Endodermal cell (in vitro differentiated cells): ENCODE measurements at regions not wholly inside any gene's neighbourhood (a gene's known extent, or its start where the extent isn't known, plus 50 kb on each side); places are given as distances from the start of the nearest gene placed in this dataset.

ENCODE experiments used
- DNase-seq: peaks from one replicate; pipeline ENCODE4 v3.0.0-alpha.2; 2017
- H3K27ac ChIP-seq: 2 replicates; pipeline ENCODE4 v1.5.1; 2013; ENCODE audit warnings: mild to moderate bottlenecking, low read depth, low read length, moderate library complexity
- H3K27me3 ChIP-seq: 2 replicates; pipeline ENCODE4 v1.6.1; 2013; ENCODE audit warnings: mild to moderate bottlenecking, low read length, moderate library complexity; ENCODE audit not compliant: insufficient read depth, control insufficient read depth, poor library complexity, severe bottlenecking
- H3K36me3 ChIP-seq: 2 replicates; pipeline ENCODE4 v1.7.0; 2013; ENCODE audit warnings: mild to moderate bottlenecking, low read length, moderate library complexity; ENCODE audit not compliant: control insufficient read depth, insufficient read depth
- H3K4me1 ChIP-seq: one replicate; pipeline ENCODE4 v1.7.0; 2013; ENCODE audit warnings: low read length; ENCODE audit not compliant: control insufficient read depth, insufficient read depth
- H3K4me3 ChIP-seq: 2 replicates; pipeline ENCODE4 v1.5.1; 2013; ENCODE audit warnings: mild to moderate bottlenecking, low read length, moderate library complexity
- H3K9ac ChIP-seq: 2 replicates; pipeline ENCODE4 v1.6.1; 2013; ENCODE audit warnings: mild to moderate bottlenecking, low read length, moderate library complexity; ENCODE audit not compliant: poor library complexity, severe bottlenecking; ENCODE audit errors: extremely low read depth
- H3K9me3 ChIP-seq: 2 replicates; pipeline ENCODE4 v1.6.1; 2013; ENCODE audit warnings: mild to moderate bottlenecking, low read length, moderate library complexity; ENCODE audit not compliant: control insufficient read depth
- H3K27ac Mint-ChIP-seq: 2 replicates; pipeline ENCODE4 v1.8.0; 2020; ENCODE audit warnings: mixed read lengths
- H3K27me3 Mint-ChIP-seq: 2 replicates; pipeline ENCODE4 v1.8.0; 2021; ENCODE audit warnings: mild to moderate bottlenecking, mixed read lengths; ENCODE audit not compliant: insufficient read depth
- H3K36me3 Mint-ChIP-seq: 2 replicates; pipeline ENCODE4 v1.8.0; 2020; ENCODE audit warnings: low read depth, mixed read lengths
- H3K4me1 Mint-ChIP-seq: 2 replicates; pipeline ENCODE4 v1.8.0; 2020; ENCODE audit warnings: mixed read lengths
- H3K4me3 Mint-ChIP-seq: 2 replicates; pipeline ENCODE4 v1.8.0; 2020; ENCODE audit warnings: mild to moderate bottlenecking, moderate library complexity, mixed read lengths
- H3K9me3 Mint-ChIP-seq: 2 replicates; pipeline ENCODE4 v1.8.0; 2020; ENCODE audit warnings: mild to moderate bottlenecking, mixed read lengths
- CTCF ChIP-seq: fragments of 200-600 bp; sonication (generic); conservative IDR thresholded peaks from 2 replicates; pipeline ENCODE4 v1.5.0; 2021; ENCODE audit warnings: antibody characterized with exemption, mild to moderate bottlenecking
- WGBS, 2 experiments: methylation state at CpG; one replicate each; pipeline versions ENCODE4 v1.1.5 to v1.1.7; 2013; ENCODE audit warnings: missing lambda C conversion rate in 2 of 2, mixed read lengths in 1 of 2; ENCODE audit not compliant: insufficient coverage in 1 of 2, insufficient read length in 1 of 2; 5-methylcytosine and 5-hydroxymethylcytosine counted together

DNA sequence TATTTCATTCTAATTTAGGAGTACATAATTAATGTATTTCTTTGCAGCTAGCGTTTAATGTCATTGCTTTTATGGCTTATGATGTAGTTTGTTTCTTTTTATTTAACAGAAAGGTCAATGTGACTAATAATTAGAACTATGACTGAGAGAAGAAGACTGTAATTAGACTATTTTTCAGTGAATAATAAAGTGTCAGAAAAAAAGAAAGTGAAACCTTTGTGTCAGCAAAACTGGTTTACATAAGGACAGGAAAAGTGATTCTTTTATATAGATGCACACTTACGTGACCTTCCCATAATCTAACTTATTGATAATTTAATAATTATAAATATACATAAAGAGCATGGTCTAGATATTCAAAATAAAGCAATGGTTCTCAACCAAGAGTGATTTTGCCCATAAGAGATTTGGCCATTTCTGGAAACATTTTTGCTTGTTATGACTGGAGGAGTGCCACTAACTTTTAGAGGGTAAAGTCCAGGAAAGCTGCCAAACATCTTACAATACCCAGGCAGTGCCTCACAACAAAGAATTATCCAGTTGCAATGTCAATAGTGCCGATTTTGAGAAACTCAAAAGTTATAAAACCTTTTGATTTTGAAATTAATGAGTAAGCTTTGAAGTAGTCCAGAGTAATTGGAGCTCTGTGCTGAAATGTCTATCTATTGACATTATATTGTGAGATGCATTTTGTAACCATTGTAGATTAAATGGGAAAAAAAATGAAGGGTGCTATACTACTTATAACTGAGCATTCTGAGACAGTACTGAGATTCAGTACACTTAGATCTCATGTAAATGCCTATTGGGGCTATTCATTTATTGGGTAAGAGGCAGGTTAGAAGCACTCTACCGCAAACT, 227.1 kb downstream of the C12orf50 start:
- no peak overlapping the region for H3K9ac ChIP-seq
- WGBS, 2 experiments, result 94 to 96% methylated on average over 2 to 3 of the region's 4 CpGs
- H3K27me3 Mint-ChIP-seq, result no peaks in the 10 kb centered on the region

GRCh38 chr12:87796961-87797516, 232.2 kb downstream of the C12orf50 start:
- no peak for TF ChIP-seq CTCF
- Mint-ChIP-seq H3K27me3 (no peaks in the 10 kb centered on the region), H3K4me3 (no peak overlapping the region), H3K4me1 (peaks cover 11% of the 10 kb centered on the region), H3K27ac (no peak overlapping the region), H3K36me3 (no peaks in the 10 kb centered on the region), H3K9me3 (no peaks in the 10 kb centered on the region)
- H3K9me3 ChIP-seq, result no peaks in the 10 kb centered on the region
- 60 to 89% methylated on average over 1 of the region's 1 CpG for WGBS, 2 experiments
- no peaks in the 10 kb centered on the region for H3K4me1 ChIP-seq
- no peak overlapping the region for H3K9ac ChIP-seq
- no peak for DNase-seq
- H3K36me3 ChIP-seq, result no peaks in the 10 kb centered on the region
- H3K27ac ChIP-seq, result no peak overlapping the region
- H3K27me3 ChIP-seq, result no peaks in the 10 kb centered on the region
- no peak overlapping the region for H3K4me3 ChIP-seq

More for the DNA sequence above, 227.1 kb downstream of the C12orf50 start:
- Mint-ChIP-seq H3K4me3 (no peak overlapping the region), H3K9me3 (no peaks in the 10 kb centered on the region), H3K36me3 (no peaks in the 10 kb centered on the region), H3K27ac (no peak overlapping the region), H3K4me1 (peaks cover 6% of the 10 kb centered on the region)
- Histone ChIP-seq H3K9me3 (no peaks in the 10 kb centered on the region), H3K27ac (no peak overlapping the region), H3K4me3 (no peak overlapping the region), H3K27me3 (no peaks in the 10 kb centered on the region), H3K4me1 (no peaks in the 10 kb centered on the region), H3K36me3 (no peaks in the 10 kb centered on the region)
- TF ChIP-seq CTCF, result no peak
- DNase-seq, result no peak

DNA sequence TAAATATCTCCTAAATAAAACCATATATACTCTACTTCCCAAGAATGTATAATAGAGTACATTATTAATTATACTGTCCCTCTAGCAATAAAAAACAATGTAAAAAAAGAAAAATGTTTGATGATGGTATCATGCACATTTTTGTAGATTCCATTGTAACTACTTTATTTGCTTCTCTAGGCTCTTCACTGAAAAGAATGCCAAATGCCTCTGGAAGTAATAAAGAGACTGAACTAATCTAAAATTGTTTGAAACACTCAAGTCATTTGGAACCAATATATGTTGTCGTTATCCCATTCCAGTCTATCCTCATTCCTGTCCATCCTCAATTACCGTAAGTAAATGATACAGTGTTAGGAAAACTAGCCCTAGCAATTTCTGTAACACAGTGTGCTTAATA, 233.6 kb downstream of the C12orf50 start:
- Histone ChIP-seq H3K9ac (no peak overlapping the region), H3K27ac (no peak overlapping the region), H3K4me3 (no peak overlapping the region), H3K27me3 (no peaks in the 10 kb centered on the region), H3K36me3 (no peaks in the 10 kb centered on the region), H3K9me3 (no peaks in the 10 kb centered on the region), H3K4me1 (peaks cover 7% of the 10 kb centered on the region)
- Mint-ChIP-seq H3K27ac (no peak overlapping the region), H3K4me3 (no peak overlapping the region), H3K27me3 (no peaks in the 10 kb centered on the region), H3K4me1 (peaks cover 22% of the 10 kb centered on the region), H3K36me3 (no peaks in the 10 kb centered on the region), H3K9me3 (no peaks in the 10 kb centered on the region)
- DNase-seq, result no peak
- WGBS, 2 experiments, result 69 to 77% methylated on average over 2 of the region's 2 CpGs
- TF ChIP-seq CTCF, result no peak
